ENCODE measurements at regions not wholly inside any gene's neighbourhood (a gene's known extent, or its start where the extent isn't known, plus 50 kb on each side); places are given as distances from the start of the nearest gene placed in this dataset.
A peak's percentile ranks its signal among the peaks of the same experiment; 100 is the strongest.

DNA sequence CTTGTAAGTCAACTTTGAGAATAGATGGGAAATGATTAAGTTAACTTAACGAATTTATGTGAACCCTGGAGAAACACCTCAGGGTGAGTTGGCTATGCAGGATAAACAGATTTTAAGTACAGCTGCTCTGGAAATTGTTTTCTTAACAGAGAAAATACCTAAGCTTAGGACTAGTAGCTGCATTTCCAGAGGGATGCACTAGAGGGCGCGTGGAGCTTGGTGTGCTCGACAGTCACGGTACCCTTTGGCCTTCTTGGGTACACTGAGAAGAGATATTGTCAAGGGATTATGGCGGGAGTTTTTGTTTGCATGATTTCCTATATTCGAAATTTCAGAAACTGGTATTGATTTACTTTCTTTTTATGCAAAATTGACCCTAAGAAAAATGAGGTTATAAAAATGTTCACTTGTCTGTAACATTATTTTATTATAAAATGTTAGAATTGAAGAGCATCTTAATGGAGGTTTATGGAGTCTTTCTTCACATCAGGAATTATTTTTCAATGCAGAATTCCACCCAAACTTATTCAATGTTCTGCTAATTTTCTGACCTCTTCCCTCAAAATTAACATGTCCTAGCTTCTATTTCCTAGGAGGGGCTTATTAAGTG is 58.4 kb upstream of the MYO3A start:
- TF ChIP-seq, protein P1, sequence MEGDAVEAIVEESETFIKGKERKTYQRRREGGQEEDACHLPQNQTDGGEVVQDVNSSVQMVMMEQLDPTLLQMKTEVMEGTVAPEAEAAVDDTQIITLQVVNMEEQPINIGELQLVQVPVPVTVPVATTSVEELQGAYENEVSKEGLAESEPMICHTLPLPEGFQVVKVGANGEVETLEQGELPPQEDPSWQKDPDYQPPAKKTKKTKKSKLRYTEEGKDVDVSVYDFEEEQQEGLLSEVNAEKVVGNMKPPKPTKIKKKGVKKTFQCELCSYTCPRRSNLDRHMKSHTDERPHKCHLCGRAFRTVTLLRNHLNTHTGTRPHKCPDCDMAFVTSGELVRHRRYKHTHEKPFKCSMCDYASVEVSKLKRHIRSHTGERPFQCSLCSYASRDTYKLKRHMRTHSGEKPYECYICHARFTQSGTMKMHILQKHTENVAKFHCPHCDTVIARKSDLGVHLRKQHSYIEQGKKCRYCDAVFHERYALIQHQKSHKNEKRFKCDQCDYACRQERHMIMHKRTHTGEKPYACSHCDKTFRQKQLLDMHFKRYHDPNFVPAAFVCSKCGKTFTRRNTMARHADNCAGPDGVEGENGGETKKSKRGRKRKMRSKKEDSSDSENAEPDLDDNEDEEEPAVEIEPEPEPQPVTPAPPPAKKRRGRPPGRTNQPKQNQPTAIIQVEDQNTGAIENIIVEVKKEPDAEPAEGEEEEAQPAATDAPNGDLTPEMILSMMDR (IDR thresholded peaks at IDR 0.05), result peak; percentile 96
- no peak for TF ChIP-seq ZFX (IDR thresholded peaks at IDR 0.05; ENCODE audit: borderline replicate concordance)

DNA sequence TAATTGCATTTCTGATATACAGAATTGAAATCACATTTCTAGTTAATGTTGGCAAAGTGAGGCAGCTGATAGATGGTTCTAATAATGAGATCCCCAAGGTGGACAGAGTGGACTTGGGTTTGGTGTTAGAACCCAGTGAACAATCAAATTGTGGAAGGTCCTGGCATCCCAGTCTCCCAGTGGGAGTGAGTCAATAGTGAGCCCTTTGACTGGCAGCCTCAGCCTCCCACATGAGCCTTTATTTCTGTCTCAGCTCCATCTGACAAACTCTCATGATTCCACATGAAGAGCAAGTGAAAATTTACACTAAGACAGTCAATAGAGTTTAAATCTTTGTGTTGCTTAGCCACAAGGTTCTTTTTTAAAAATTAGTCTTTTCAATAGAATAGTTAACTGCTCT is 56.7 kb upstream of the MYO3A start:
- TF ChIP-seq, protein P1 (IDR thresholded peaks at IDR 0.05), result no peak
- TF ChIP-seq ZFX (IDR thresholded peaks at IDR 0.05; ENCODE audit: borderline replicate concordance), result no peak
- no peak overlapping the region for H3K27ac ChIP-seq

More for the DNA sequence above, 58.4 kb upstream of the MYO3A start:
- H3K27ac ChIP-seq, result no peak overlapping the region

Measured in 22Rv1 (cell line).